ENCODE measurements at regions not wholly inside any gene's neighbourhood (a gene's known extent, or its start where the extent isn't known, plus 50 kb on each side); places are given as distances from the start of the nearest gene placed in this dataset.

DNA sequence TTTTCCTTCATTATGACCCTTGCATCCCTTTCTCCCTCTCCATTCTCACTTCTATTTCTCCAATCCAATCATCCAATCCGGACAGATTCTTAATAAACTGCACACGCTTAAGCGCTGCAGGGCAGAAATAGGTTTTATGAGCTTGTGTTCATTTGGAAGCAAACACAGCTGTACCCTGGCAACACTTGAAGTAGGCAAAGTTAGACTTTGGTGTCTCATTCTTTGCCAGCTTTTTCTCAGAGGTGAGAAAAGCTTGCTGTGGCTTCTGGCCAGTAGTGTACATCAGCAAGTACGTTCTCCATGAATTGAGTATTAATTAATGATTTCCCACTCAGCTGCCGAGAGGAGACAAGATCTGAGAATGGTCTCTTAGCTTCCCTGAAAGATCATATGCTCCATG is 88.5 kb downstream of the FBXO4 start:
- TF ChIP-seq POLR2A (IDR thresholded peaks at IDR 0.05; ENCODE audit: low read length) (no peak), GATA1 (IDR thresholded peaks at IDR 0.05; ENCODE audit: low read depth, low read length) (no peak)
